ENCODE measurements at regions not wholly inside any gene's neighbourhood (a gene's known extent, or its start where the extent isn't known, plus 50 kb on each side); places are given as distances from the start of the nearest gene placed in this dataset.

DNA sequence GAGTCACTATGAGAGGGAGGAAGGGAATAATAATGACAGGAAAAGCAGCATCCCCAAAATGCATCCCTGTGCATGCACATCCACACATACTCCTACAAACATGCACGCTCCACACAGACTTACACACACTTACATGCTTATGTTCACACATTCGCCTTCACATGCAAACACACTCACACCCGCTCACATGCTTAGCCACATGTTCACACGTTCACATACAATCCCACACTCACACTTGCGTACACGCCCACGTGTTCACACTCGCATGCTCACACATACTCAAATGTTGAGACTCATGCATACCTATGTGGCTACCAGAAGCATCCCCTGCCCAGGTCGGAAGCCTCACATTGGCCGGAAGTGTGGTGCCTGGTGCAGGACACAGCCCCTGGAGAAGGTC, 372.1 kb downstream of the MN1 start:
- Histone ChIP-seq H3K36me3 (ENCODE audit: insufficient read depth, low read length) (no peaks in the 10 kb centered on the region), H3K4me3 (ENCODE audit: low read length in 2 of 2) (no peak overlapping the region), H3K27me3 (ENCODE audit: insufficient read depth, low read length) (no peaks in the 10 kb centered on the region), H3K4me1 (ENCODE audit: insufficient read depth, low read length) (no peaks in the 10 kb centered on the region), H3K27ac (ENCODE audit: low read depth, low read length) (no peak overlapping the region), H3K9me3 (ENCODE audit: control insufficient read depth in 1 of 2, low read length in 2 of 2) (no peaks in the 10 kb centered on the region)
- intact Hi-C loops (cut with micrococcal nuclease) = no loop called here
- Mint-ChIP-seq H3K4me1 (no peaks in the 10 kb centered on the region), H3K9me3 (peaks cover 3 to 29% (median 13%) of the 10 kb centered on the region in 8 donors), H3K36me3 (peaks cover 0 to 4% of the 10 kb centered on the region in 2 donors), H3K27ac (no peak overlapping the region), H3K4me3 (no peak overlapping the region), H3K27me3 (peaks cover 1 to 14% of the 10 kb centered on the region in 2 donors)
- POLR2A ChIA-PET (ENCODE audit: partially characterized antibody) = no interaction called here
- no peak for DNase-seq
- CTCF ChIA-PET (ENCODE audit: partially characterized antibody) = no interaction called here

- peaks cover 0 to 4% of the 10 kb centered on the region in 2 donors for H3K36me3 Mint-ChIP-seq
- H3K36me3 ChIP-seq (ENCODE audit: insufficient read depth, low read length) = no peaks in the 10 kb centered on the region
- H3K27ac Mint-ChIP-seq = no peak overlapping the region
- peaks cover 3 to 14% of the 10 kb centered on the region in 2 donors for H3K27me3 Mint-ChIP-seq
- no peak overlapping the region for H3K4me3 ChIP-seq (ENCODE audit: low read length in 2 of 2)
- ChIA-PET POLR2A (ENCODE audit: partially characterized antibody) (no interaction called here), CTCF (ENCODE audit: partially characterized antibody) (no interaction called here)
- H3K27ac ChIP-seq (ENCODE audit: low read depth, low read length) = no peak overlapping the region
- intact Hi-C loops (cut with micrococcal nuclease) = no loop called here
- no peaks in the 10 kb centered on the region for H3K4me1 Mint-ChIP-seq
- H3K27me3 ChIP-seq (ENCODE audit: insufficient read depth, low read length) = no peaks in the 10 kb centered on the region
- H3K4me3 Mint-ChIP-seq = no peak overlapping the region
- H3K9me3 ChIP-seq (ENCODE audit: control insufficient read depth in 1 of 2, low read length in 2 of 2) = no peaks in the 10 kb centered on the region
- no peak for DNase-seq
- peaks cover 3 to 28% (median 14%) of the 10 kb centered on the region in 8 donors for H3K9me3 Mint-ChIP-seq
- H3K4me1 ChIP-seq (ENCODE audit: insufficient read depth, low read length) = no peaks in the 10 kb centered on the region
Observed at GRCh38 chr22:27431081-27431480, 370.5 kb downstream of the MN1 start.

GRCh38 chr22:27431896-27432295, 369.7 kb downstream of the MN1 start:
- CTCF ChIA-PET (ENCODE audit: partially characterized antibody) = no interaction called here
- intact Hi-C loops (cut with micrococcal nuclease) = no loop called here

GRCh38 chr22:27433099-27433498, 368.5 kb downstream of the MN1 start:
- no peaks in the 10 kb centered on the region for H3K36me3 ChIP-seq (ENCODE audit: insufficient read depth, low read length)
- no peaks in the 10 kb centered on the region for H3K27me3 ChIP-seq (ENCODE audit: insufficient read depth, low read length)
- POLR2A ChIA-PET (ENCODE audit: partially characterized antibody) = no interaction called here
- Mint-ChIP-seq H3K27ac (no peak overlapping the region), H3K27me3 (peaks cover 2 to 9% of the 10 kb centered on the region in 2 donors), H3K4me1 (no peaks in the 10 kb centered on the region), H3K36me3 (no peaks in the 10 kb centered on the region), H3K9me3 (peaks cover 0 to 20% (median 8%) of the 10 kb centered on the region in 8 donors), H3K4me3 (no peak overlapping the region)
- no peaks in the 10 kb centered on the region for H3K4me1 ChIP-seq (ENCODE audit: insufficient read depth, low read length)
- H3K27ac ChIP-seq (ENCODE audit: low read depth, low read length) = no peak overlapping the region
- CTCF ChIA-PET (ENCODE audit: partially characterized antibody) = no interaction called here
- intact Hi-C loops (cut with micrococcal nuclease) = no loop called here
- DNase-seq = no peak
- no peaks in the 10 kb centered on the region for H3K9me3 ChIP-seq (ENCODE audit: control insufficient read depth in 1 of 2, low read length in 2 of 2)
- H3K4me3 ChIP-seq (ENCODE audit: low read length in 2 of 2) = no peak overlapping the region

More at GRCh38 chr22:27431896-27432295, 369.7 kb downstream of the MN1 start:
- Histone ChIP-seq H3K27ac (ENCODE audit: low read depth, low read length) (no peak overlapping the region), H3K4me1 (ENCODE audit: insufficient read depth, low read length) (no peaks in the 10 kb centered on the region), H3K9me3 (ENCODE audit: control insufficient read depth in 1 of 2, low read length in 2 of 2) (no peaks in the 10 kb centered on the region), H3K27me3 (ENCODE audit: insufficient read depth, low read length) (no peaks in the 10 kb centered on the region), H3K4me3 (ENCODE audit: low read length in 2 of 2) (no peak overlapping the region), H3K36me3 (ENCODE audit: insufficient read depth, low read length) (no peaks in the 10 kb centered on the region)
- POLR2A ChIA-PET (ENCODE audit: partially characterized antibody) = no interaction called here
- H3K27ac Mint-ChIP-seq = no peak overlapping the region
- H3K36me3 Mint-ChIP-seq = peaks cover 0 to 4% of the 10 kb centered on the region in 2 donors
- H3K9me3 Mint-ChIP-seq = peaks cover 3 to 28% (median 13%) of the 10 kb centered on the region in 8 donors
- no peak overlapping the region for H3K4me3 Mint-ChIP-seq
- H3K27me3 Mint-ChIP-seq = peaks cover 3 to 14% of the 10 kb centered on the region in 2 donors
- DNase-seq = no peak
- H3K4me1 Mint-ChIP-seq = no peaks in the 10 kb centered on the region

- intact Hi-C loops (cut with micrococcal nuclease) = no loop called here
- ChIA-PET CTCF (ENCODE audit: partially characterized antibody) (no interaction called here), POLR2A (ENCODE audit: partially characterized antibody) (no interaction called here)
- H3K4me1 Mint-ChIP-seq = no peaks in the 10 kb centered on the region
- Histone ChIP-seq H3K27me3 (ENCODE audit: insufficient read depth, low read length) (no peaks in the 10 kb centered on the region), H3K4me3 (ENCODE audit: low read length in 2 of 2) (no peak overlapping the region), H3K9me3 (ENCODE audit: control insufficient read depth in 1 of 2, low read length in 2 of 2) (no peaks in the 10 kb centered on the region), H3K4me1 (ENCODE audit: insufficient read depth, low read length) (no peaks in the 10 kb centered on the region), H3K36me3 (ENCODE audit: insufficient read depth, low read length) (no peaks in the 10 kb centered on the region), H3K27ac (ENCODE audit: low read depth, low read length) (no peak overlapping the region)
- H3K27me3 Mint-ChIP-seq = peaks cover 1 to 5% of the 10 kb centered on the region in 2 donors
- H3K27ac Mint-ChIP-seq = no peak overlapping the region
- H3K4me3 Mint-ChIP-seq = no peak overlapping the region
- DNase-seq = no peak
- no peaks in the 10 kb centered on the region for H3K36me3 Mint-ChIP-seq
- peaks cover 0 to 18% (median 5%) of the 10 kb centered on the region in 8 donors for H3K9me3 Mint-ChIP-seq
Observed at GRCh38 chr22:27433585-27434190, 367.9 kb downstream of the MN1 start.

DNA sequence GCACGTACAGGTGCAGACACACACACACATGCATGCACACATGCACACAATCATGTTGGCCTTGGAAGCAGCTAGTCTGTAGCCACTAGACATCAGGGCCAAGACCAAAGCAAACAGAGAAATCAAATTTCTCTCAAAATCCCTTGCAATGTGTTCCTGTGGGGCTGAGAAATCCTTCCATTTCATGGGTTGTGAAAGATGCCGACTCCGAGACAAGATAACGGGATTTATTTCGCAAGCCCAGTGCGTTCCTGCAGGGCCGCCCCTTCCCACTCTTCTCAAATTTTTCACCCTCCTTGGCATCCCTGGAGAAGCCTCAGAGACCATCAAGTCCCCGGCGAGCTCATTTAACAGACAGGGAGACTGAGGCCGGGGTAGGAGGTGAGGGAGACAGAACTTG, 366.7 kb downstream of the MN1 start:
- no peak overlapping the region for H3K4me3 ChIP-seq (ENCODE audit: low read length in 2 of 2)
- peaks cover 0 to 18% (median 5%) of the 10 kb centered on the region in 8 donors for H3K9me3 Mint-ChIP-seq
- no peaks in the 10 kb centered on the region for H3K4me1 ChIP-seq (ENCODE audit: insufficient read depth, low read length)
- H3K27ac Mint-ChIP-seq = no peak overlapping the region
- H3K27me3 ChIP-seq (ENCODE audit: insufficient read depth, low read length) = no peaks in the 10 kb centered on the region
- no peak overlapping the region for H3K4me3 Mint-ChIP-seq
- DNase-seq = no peak
- H3K27ac ChIP-seq (ENCODE audit: low read depth, low read length) = no peak overlapping the region
- intact Hi-C loops (cut with micrococcal nuclease) = no loop called here
- no peaks in the 10 kb centered on the region for H3K4me1 Mint-ChIP-seq
- H3K27me3 Mint-ChIP-seq = peaks cover 1 to 5% of the 10 kb centered on the region in 2 donors
- no peaks in the 10 kb centered on the region for H3K9me3 ChIP-seq (ENCODE audit: control insufficient read depth in 1 of 2, low read length in 2 of 2)
- ChIA-PET CTCF (ENCODE audit: partially characterized antibody) (no interaction called here), POLR2A (ENCODE audit: partially characterized antibody) (no interaction called here)
- H3K36me3 ChIP-seq (ENCODE audit: insufficient read depth, low read length) = no peaks in the 10 kb centered on the region
- H3K36me3 Mint-ChIP-seq = no peaks in the 10 kb centered on the region

- no peaks in the 10 kb centered on the region for H3K36me3 Mint-ChIP-seq
- intact Hi-C loops (cut with micrococcal nuclease) = no loop called here
- peaks cover 0 to 11% (median 4%) of the 10 kb centered on the region in 8 donors for H3K9me3 Mint-ChIP-seq
- peaks cover 0 to 2% (median 0%) of the 10 kb centered on the region in 4 donors for H3K4me1 Mint-ChIP-seq
- peaks cover 1 to 3% of the 10 kb centered on the region in 2 donors for H3K27me3 Mint-ChIP-seq
- H3K27ac ChIP-seq (ENCODE audit: low read depth, low read length) = no peak overlapping the region
- no peak overlapping the region for H3K27ac Mint-ChIP-seq
- DNase-seq = no peak
- no peaks in the 10 kb centered on the region for H3K27me3 ChIP-seq (ENCODE audit: insufficient read depth, low read length)
- no peak overlapping the region for H3K4me3 ChIP-seq (ENCODE audit: low read length in 2 of 2)
- H3K4me3 Mint-ChIP-seq = no peak overlapping the region
- H3K36me3 ChIP-seq (ENCODE audit: insufficient read depth, low read length) = no peaks in the 10 kb centered on the region
- POLR2A ChIA-PET (ENCODE audit: partially characterized antibody) = no interaction called here
- H3K9me3 ChIP-seq (ENCODE audit: control insufficient read depth in 1 of 2, low read length in 2 of 2) = no peaks in the 10 kb centered on the region
- no peaks in the 10 kb centered on the region for H3K4me1 ChIP-seq (ENCODE audit: insufficient read depth, low read length)
- CTCF ChIA-PET (ENCODE audit: partially characterized antibody) = no interaction called here
Observed at GRCh38 chr22:27435844-27436576, 365.5 kb downstream of the MN1 start.

Data from CD4-positive, alpha-beta memory T cell (primary cell).